ENCODE measurements at regions not wholly inside any gene's neighbourhood (a gene's known extent, or its start where the extent isn't known, plus 50 kb on each side); places are given as distances from the start of the nearest gene placed in this dataset.

DNA sequence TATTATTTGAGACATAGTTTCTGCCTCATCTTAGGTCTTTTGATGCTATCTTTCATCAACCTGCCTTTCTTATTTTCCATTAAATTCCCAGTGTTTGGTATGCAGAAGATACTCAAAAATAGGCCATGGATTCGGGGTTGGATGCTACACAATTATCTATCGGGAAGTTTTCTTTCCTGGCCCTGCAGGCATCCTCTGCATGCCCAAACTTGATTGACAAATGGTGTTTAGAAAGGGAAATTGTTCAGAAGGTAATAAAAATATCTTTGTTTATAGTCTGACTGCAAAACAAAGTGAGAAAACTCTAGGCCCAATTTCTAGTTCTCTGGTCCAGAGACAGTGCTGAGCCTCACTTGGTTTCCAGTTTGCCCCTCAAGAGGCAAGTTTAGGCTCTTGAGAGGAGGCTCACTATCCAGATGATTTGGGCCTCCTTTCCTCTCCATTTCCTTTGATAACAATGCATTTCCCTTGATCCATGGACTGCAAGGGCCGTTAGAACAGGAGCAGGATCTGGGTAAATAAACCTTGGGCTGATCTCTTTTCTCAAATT, 157.1 kb upstream of the DPH6 start:
- POLR2A ChIA-PET = no interaction called here
- Histone ChIP-seq H3K4me1 (ENCODE audit: control insufficient read depth, insufficient read depth, low read length) (no peaks in the 10 kb centered on the region), H3K36me3 (ENCODE audit: control insufficient read depth in 2 of 2, insufficient read depth in 2 of 2, low read length in 1 of 2) (no peaks in the 10 kb centered on the region), H3K9me3 (replicated peaks; ENCODE audit: control insufficient read depth, insufficient read depth, low read length) (no peaks in the 10 kb centered on the region), H3K27ac (ENCODE audit: control insufficient read depth, insufficient read depth) (no peak overlapping the region), H4K20me1 (ENCODE audit: control insufficient read depth, insufficient read depth) (no peaks in the 10 kb centered on the region), H3K4me2 (ENCODE audit: control insufficient read depth, insufficient read depth) (no peak overlapping the region), H3K79me2 (ENCODE audit: control insufficient read depth, insufficient read depth, low read length) (no peaks in the 10 kb centered on the region), H3K27me3 (replicated peaks in 1 of 2; ENCODE audit: control insufficient read depth in 2 of 2, insufficient read depth in 2 of 2, low read length in 1 of 2) (no peaks in the 10 kb centered on the region), H3K9ac (ENCODE audit: control insufficient read depth, insufficient read depth, low read length) (no peak overlapping the region), H3K4me3 (no peak overlapping the region), H2AFZ (ENCODE audit: control insufficient read depth, low read depth, low read length) (no peak overlapping the region)
- no TSS peak for BruUV-seq (replicated peaks)
- RAD21 ChIA-PET (ENCODE audit: unreplicated experiment) = no interaction called here
- no peak for ATAC-seq
- WGBS (ENCODE audit: insufficient coverage, insufficient replicate concordance, low lambda C conversion rate, missing lambda C conversion rate) = 58% methylated on average over 3 of the region's 3 CpGs
- no peak for FAIRE-seq
- in situ Hi-C loops (cut with MboI) (no loop called here), intact Hi-C loops (cut with micrococcal nuclease; ENCODE audit: unreplicated experiment) (no loop called here)
- SMC1A ChIA-PET (ENCODE audit: uncharacterized antibody, unreplicated experiment) = no interaction called here
- DNase-seq (ENCODE audit: low read depth, low spot score) = no peak
- CTCF ChIA-PET = no interaction called here
- TF ChIP-seq, protein P1, sequence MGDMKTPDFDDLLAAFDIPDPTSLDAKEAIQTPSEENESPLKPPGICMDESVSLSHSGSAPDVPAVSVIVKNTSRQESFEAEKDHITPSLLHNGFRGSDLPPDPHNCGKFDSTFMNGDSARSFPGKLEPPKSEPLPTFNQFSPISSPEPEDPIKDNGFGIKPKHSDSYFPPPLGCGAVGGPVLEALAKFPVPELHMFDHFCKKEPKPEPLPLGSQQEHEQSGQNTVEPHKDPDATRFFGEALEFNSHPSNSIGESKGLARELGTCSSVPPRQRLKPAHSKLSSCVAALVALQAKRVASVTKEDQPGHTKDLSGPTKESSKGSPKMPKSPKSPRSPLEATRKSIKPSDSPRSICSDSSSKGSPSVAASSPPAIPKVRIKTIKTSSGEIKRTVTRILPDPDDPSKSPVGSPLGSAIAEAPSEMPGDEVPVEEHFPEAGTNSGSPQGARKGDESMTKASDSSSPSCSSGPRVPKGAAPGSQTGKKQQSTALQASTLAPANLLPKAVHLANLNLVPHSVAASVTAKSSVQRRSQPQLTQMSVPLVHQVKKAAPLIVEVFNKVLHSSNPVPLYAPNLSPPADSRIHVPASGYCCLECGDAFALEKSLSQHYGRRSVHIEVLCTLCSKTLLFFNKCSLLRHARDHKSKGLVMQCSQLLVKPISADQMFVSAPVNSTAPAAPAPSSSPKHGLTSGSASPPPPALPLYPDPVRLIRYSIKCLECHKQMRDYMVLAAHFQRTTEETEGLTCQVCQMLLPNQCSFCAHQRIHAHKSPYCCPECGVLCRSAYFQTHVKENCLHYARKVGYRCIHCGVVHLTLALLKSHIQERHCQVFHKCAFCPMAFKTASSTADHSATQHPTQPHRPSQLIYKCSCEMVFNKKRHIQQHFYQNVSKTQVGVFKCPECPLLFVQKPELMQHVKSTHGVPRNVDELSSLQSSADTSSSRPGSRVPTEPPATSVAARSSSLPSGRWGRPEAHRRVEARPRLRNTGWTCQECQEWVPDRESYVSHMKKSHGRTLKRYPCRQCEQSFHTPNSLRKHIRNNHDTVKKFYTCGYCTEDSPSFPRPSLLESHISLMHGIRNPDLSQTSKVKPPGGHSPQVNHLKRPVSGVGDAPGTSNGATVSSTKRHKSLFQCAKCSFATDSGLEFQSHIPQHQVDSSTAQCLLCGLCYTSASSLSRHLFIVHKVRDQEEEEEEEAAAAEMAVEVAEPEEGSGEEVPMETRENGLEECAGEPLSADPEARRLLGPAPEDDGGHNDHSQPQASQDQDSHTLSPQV (IDR thresholded peaks at IDR 0.05) = no peak
- TF ChIP-seq TCF12 (IDR thresholded peaks at IDR 0.05; ENCODE audit: low read depth, low read length) (no peak), TCF3 (IDR thresholded peaks at IDR 0.05; ENCODE audit: borderline replicate concordance, insufficient read depth, low read depth, low read length) (no peak), FOS (IDR thresholded peaks at IDR 0.05; ENCODE audit: borderline replicate concordance, extremely low read depth, insufficient read length) (no peak), CBFB (IDR thresholded peaks at IDR 0.05; ENCODE audit: low read depth) (no peak), EGR1 (IDR thresholded peaks at IDR 0.05; ENCODE audit: borderline replicate concordance in 1 of 2, low read depth in 2 of 2, low read length in 2 of 2) (no peak), NFXL1 (IDR thresholded peaks at IDR 0.05; ENCODE audit: borderline replicate concordance) (no peak), CREM (IDR thresholded peaks at IDR 0.05; ENCODE audit: low read depth) (no peak)
- TF ChIP-seq, protein P2, sequence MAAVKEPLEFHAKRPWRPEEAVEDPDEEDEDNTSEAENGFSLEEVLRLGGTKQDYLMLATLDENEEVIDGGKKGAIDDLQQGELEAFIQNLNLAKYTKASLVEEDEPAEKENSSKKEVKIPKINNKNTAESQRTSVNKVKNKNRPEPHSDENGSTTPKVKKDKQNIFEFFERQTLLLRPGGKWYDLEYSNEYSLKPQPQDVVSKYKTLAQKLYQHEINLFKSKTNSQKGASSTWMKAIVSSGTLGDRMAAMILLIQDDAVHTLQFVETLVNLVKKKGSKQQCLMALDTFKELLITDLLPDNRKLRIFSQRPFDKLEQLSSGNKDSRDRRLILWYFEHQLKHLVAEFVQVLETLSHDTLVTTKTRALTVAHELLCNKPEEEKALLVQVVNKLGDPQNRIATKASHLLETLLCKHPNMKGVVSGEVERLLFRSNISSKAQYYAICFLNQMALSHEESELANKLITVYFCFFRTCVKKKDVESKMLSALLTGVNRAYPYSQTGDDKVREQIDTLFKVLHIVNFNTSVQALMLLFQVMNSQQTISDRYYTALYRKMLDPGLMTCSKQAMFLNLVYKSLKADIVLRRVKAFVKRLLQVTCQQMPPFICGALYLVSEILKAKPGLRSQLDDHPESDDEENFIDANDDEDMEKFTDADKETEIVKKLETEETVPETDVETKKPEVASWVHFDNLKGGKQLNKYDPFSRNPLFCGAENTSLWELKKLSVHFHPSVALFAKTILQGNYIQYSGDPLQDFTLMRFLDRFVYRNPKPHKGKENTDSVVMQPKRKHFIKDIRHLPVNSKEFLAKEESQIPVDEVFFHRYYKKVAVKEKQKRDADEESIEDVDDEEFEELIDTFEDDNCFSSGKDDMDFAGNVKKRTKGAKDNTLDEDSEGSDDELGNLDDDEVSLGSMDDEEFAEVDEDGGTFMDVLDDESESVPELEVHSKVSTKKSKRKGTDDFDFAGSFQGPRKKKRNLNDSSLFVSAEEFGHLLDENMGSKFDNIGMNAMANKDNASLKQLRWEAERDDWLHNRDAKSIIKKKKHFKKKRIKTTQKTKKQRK (IDR thresholded peaks at IDR 0.05; ENCODE audit: low read depth, low read length) = no peak
- TF ChIP-seq, protein P3, sequence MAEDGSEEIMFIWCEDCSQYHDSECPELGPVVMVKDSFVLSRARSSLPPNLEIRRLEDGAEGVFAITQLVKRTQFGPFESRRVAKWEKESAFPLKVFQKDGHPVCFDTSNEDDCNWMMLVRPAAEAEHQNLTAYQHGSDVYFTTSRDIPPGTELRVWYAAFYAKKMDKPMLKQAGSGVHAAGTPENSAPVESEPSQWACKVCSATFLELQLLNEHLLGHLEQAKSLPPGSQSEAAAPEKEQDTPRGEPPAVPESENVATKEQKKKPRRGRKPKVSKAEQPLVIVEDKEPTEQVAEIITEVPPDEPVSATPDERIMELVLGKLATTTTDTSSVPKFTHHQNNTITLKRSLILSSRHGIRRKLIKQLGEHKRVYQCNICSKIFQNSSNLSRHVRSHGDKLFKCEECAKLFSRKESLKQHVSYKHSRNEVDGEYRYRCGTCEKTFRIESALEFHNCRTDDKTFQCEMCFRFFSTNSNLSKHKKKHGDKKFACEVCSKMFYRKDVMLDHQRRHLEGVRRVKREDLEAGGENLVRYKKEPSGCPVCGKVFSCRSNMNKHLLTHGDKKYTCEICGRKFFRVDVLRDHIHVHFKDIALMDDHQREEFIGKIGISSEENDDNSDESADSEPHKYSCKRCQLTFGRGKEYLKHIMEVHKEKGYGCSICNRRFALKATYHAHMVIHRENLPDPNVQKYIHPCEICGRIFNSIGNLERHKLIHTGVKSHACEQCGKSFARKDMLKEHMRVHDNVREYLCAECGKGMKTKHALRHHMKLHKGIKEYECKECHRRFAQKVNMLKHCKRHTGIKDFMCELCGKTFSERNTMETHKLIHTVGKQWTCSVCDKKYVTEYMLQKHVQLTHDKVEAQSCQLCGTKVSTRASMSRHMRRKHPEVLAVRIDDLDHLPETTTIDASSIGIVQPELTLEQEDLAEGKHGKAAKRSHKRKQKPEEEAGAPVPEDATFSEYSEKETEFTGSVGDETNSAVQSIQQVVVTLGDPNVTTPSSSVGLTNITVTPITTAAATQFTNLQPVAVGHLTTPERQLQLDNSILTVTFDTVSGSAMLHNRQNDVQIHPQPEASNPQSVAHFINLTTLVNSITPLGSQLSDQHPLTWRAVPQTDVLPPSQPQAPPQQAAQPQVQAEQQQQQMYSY (CRISPR knock-in tag; IDR thresholded peaks at IDR 0.05) = no peak
- TF ChIP-seq, protein P4, sequence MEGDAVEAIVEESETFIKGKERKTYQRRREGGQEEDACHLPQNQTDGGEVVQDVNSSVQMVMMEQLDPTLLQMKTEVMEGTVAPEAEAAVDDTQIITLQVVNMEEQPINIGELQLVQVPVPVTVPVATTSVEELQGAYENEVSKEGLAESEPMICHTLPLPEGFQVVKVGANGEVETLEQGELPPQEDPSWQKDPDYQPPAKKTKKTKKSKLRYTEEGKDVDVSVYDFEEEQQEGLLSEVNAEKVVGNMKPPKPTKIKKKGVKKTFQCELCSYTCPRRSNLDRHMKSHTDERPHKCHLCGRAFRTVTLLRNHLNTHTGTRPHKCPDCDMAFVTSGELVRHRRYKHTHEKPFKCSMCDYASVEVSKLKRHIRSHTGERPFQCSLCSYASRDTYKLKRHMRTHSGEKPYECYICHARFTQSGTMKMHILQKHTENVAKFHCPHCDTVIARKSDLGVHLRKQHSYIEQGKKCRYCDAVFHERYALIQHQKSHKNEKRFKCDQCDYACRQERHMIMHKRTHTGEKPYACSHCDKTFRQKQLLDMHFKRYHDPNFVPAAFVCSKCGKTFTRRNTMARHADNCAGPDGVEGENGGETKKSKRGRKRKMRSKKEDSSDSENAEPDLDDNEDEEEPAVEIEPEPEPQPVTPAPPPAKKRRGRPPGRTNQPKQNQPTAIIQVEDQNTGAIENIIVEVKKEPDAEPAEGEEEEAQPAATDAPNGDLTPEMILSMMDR (IDR thresholded peaks at IDR 0.05 in 2 of 3, conservative IDR thresholded peaks at IDR 0.05 in 1 of 3; ENCODE audit: control insufficient read depth in 2 of 3, extremely low read depth in 1 of 3, insufficient read depth in 1 of 3, low read depth in 3 of 3, low read length in 3 of 3) = no peak

Measured in GM12878 (cell line).